Stomach (tissue), 4 donors: ENCODE measurements at regions not wholly inside any gene's neighbourhood (a gene's known extent, or its start where the extent isn't known, plus 50 kb on each side); places are given as distances from the start of the nearest gene placed in this dataset.

ENCODE experiments used
- EP300 ChIP-seq: sonication (generic); formaldehyde crosslinking; IDR thresholded peaks from one replicate; pipeline ENCODE4 v1.6.1; 2017; ENCODE audit warnings: antibody characterized with exemption
- POLR2A ChIP-seq, 4 donors: fragments of 450-650 bp; IDR thresholded peaks; one replicate each; pipeline ENCODE4 v1.6.1; 2016; ENCODE audit warnings: antibody characterized with exemption in 4 of 4, control low read depth in 2 of 4, mild to moderate bottlenecking in 1 of 4, moderate library complexity in 1 of 4
- POLR2AphosphoS5 ChIP-seq, 3 donors: sonication (generic); formaldehyde crosslinking; IDR thresholded peaks; one replicate each; pipeline ENCODE4 v1.6.1; 2016; ENCODE audit warnings: antibody characterized with exemption in 3 of 3
- TF ChIP-seq, protein P1 (sequence below), 7 experiments: fragments of 450-650 bp in 4 of 7; fragments of 200-600 bp in 3 of 7; sonication (generic) in 3 of 7; IDR thresholded peaks; one replicate each; pipeline ENCODE4 v1.5.1; 2016 to 2019; ENCODE audit warnings: antibody characterized with exemption in 7 of 7, control low read depth in 2 of 7, mild to moderate bottlenecking in 1 of 7

DNA sequence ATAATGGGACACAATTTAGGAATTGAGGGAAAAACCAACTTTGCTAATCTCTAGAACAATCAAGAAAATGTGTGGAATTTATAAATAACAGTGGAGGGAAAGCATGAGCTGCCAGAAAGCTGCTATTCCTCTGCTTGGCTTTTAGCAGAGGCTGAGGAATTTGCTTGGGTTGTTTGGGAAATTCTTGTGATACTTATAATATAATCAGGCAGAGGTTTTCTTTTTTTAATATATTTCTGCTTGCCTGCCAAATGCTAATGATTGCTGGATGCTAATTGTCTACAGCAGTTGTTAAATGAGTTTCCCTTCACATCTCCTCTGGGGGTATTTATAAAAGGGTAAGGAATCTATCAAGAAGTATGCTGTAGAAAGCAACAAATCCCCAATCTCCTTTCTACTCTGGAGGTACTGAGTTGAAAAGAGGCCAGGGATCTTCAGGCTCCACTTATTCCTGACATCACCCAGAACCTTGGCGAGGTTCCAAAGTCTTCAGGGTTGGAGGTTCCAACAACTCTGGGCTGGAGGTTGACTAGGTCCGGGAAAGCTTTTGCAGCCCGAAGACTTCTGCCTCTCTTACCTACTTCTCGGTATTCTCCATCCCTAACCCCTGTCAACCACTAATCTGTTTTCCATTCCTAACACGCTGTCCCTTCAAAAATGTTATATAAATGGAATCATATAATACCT is 60.4 kb upstream of the TMED7 start:
- TF ChIP-seq, protein P1, sequence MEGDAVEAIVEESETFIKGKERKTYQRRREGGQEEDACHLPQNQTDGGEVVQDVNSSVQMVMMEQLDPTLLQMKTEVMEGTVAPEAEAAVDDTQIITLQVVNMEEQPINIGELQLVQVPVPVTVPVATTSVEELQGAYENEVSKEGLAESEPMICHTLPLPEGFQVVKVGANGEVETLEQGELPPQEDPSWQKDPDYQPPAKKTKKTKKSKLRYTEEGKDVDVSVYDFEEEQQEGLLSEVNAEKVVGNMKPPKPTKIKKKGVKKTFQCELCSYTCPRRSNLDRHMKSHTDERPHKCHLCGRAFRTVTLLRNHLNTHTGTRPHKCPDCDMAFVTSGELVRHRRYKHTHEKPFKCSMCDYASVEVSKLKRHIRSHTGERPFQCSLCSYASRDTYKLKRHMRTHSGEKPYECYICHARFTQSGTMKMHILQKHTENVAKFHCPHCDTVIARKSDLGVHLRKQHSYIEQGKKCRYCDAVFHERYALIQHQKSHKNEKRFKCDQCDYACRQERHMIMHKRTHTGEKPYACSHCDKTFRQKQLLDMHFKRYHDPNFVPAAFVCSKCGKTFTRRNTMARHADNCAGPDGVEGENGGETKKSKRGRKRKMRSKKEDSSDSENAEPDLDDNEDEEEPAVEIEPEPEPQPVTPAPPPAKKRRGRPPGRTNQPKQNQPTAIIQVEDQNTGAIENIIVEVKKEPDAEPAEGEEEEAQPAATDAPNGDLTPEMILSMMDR (IDR thresholded peaks at IDR 0.05) = no peak
- TF ChIP-seq POLR2AphosphoS5 (IDR thresholded peaks at IDR 0.05) (no peak), POLR2A (IDR thresholded peaks at IDR 0.05) (no peak), EP300 (no peak)
